Prostate gland (tissue), 2 donors: ENCODE measurements at regions not wholly inside any gene's neighbourhood (a gene's known extent, or its start where the extent isn't known, plus 50 kb on each side); places are given as distances from the start of the nearest gene placed in this dataset.
A peak's percentile ranks its signal among the peaks of the same experiment; 100 is the strongest.

Source experiments
- DNase-seq: peaks from one replicate; pipeline ENCODE4 v3.0.0-alpha.2; 2019; ENCODE audit warnings: low spot score
- H3K27ac ChIP-seq, 2 donors: fragments of 200-600 bp; sonication (generic); 2 replicates each; pipeline ENCODE4 v1.5.1; 2017 to 2019
- H3K27me3 ChIP-seq: fragments of 200-600 bp; sonication (generic); replicated peaks from 2 replicates; pipeline ENCODE4 v1.5.1; 2019; ENCODE audit not compliant: insufficient read depth
- H3K36me3 ChIP-seq, 2 donors: fragments of 200-600 bp; sonication (generic); 1 replicate in 1 of 2; 2 replicates in 1 of 2; pipeline versions ENCODE4 v1.5.1 to v1.8.1; 2017 to 2019
- H3K4me1 ChIP-seq: fragments of 200-600 bp; sonication (generic); replicated peaks from 2 replicates; pipeline ENCODE4 v1.5.1; 2019
- H3K4me3 ChIP-seq, 2 donors: fragments of 200-600 bp; sonication (generic); 2 replicates each; pipeline ENCODE4 v1.5.1; 2017 to 2019
- H3K9me3 ChIP-seq: fragments of 200-600 bp; sonication (generic); 2 replicates; pipeline ENCODE4 v1.5.1; 2017
- CTCF ChIP-seq, 4 experiments: fragments of 200-600 bp in 2 of 4; fragments of 450-650 bp in 2 of 4; sonication (generic) in 2 of 4; IDR thresholded peaks; 1 replicate in 3 of 4; 2 replicates in 1 of 4; pipeline ENCODE4 v1.5.1; 2016 to 2019; ENCODE audit warnings: antibody characterized with exemption in 4 of 4, mild to moderate bottlenecking in 2 of 4, moderate library complexity in 2 of 4
- POLR2A ChIP-seq: fragments of 450-650 bp; IDR thresholded peaks from one replicate; pipeline ENCODE4 v1.6.1; 2016; ENCODE audit warnings: antibody characterized with exemption, mild to moderate bottlenecking
- POLR2AphosphoS5 ChIP-seq: sonication (generic); formaldehyde crosslinking; IDR thresholded peaks from one replicate; pipeline ENCODE4 v1.6.1; 2017; ENCODE audit warnings: antibody characterized with exemption
- WGBS: methylation state at CpG from one replicate; pipeline ENCODE4 v1.1.5; 2018; 5-methylcytosine and 5-hydroxymethylcytosine counted together
- intact Hi-C: fragments of 100-400 bp; cut with DNase I; formaldehyde crosslinking; loops from one replicate; pipeline ENCODE4 v1.14.2; 2022

GRCh38 chr17:77274096-77274845 lies 133.5 kb downstream of the SEC14L1 start:
- Histone ChIP-seq H3K4me3 (no peak overlapping the region), H3K36me3 (no peaks in the 10 kb centered on the region), H3K4me1 (no peaks in the 10 kb centered on the region), H3K27me3 (no peaks in the 10 kb centered on the region), H3K27ac (no peak overlapping the region), H3K9me3 (no peaks in the 10 kb centered on the region)
- 86% methylated on average over 17 of the region's 17 CpGs for WGBS
- intact Hi-C loops = no loop called here
- no peak for DNase-seq
- TF ChIP-seq POLR2A (no peak), POLR2AphosphoS5 (no peak), CTCF (IDR thresholded peaks at IDR 0.05) (no peak)

GRCh38 chr17:77279448-77280303 lies 138.9 kb downstream of the SEC14L1 start:
- Histone ChIP-seq H3K27ac (no peak overlapping the region), H3K27me3 (no peaks in the 10 kb centered on the region), H3K4me3 (no peak overlapping the region), H3K36me3 (no peaks in the 10 kb centered on the region), H3K4me1 (peaks cover 5% of the 10 kb centered on the region), H3K9me3 (no peaks in the 10 kb centered on the region)
- TF ChIP-seq POLR2AphosphoS5 (no peak), CTCF (IDR thresholded peaks at IDR 0.05) (no peak), POLR2A (no peak)
- WGBS = 86% methylated on average over 20 of the region's 20 CpGs
- no peak for DNase-seq
- intact Hi-C loops = no loop called here

- DNase-seq = no peak
- Histone ChIP-seq H3K4me3 (peak overlapping the region; percentile 54 to 78), H3K36me3 (no peaks in the 10 kb centered on the region), H3K9me3 (no peaks in the 10 kb centered on the region), H3K27ac (no peak overlapping the region), H3K4me1 (peaks cover 5% of the 10 kb centered on the region), H3K27me3 (no peaks in the 10 kb centered on the region)
- TF ChIP-seq POLR2A (peak; percentile 4), CTCF (IDR thresholded peaks at IDR 0.05) (no peak)
- 28% methylated on average over 36 of the region's 63 CpGs for WGBS
- intact Hi-C loops = no loop called here
Measured at GRCh38 chr17:77280304-77281121, 139.7 kb downstream of the SEC14L1 start.

GRCh38 chr17:77281122-77281903 lies 140.5 kb downstream of the SEC14L1 start:
- Histone ChIP-seq H3K9me3 (no peaks in the 10 kb centered on the region), H3K4me1 (peaks cover 10% of the 10 kb centered on the region), H3K27ac (peak overlapping the region; percentile 94), H3K27me3 (no peaks in the 10 kb centered on the region), H3K36me3 (no peaks in the 10 kb centered on the region), H3K4me3 (peak overlapping the region; percentile 54 to 78)
- TF ChIP-seq POLR2AphosphoS5 (peak; percentile 58), CTCF (IDR thresholded peaks at IDR 0.05) (peak; percentile 23 to 66 (median 46)), POLR2A (peak; percentile 90)
- WGBS = 9% methylated on average over 28 of the region's 86 CpGs
- intact Hi-C loops = no loop called here
- peak; percentile 69 for DNase-seq
